ENCODE measurements at regions not wholly inside any gene's neighbourhood (a gene's known extent, or its start where the extent isn't known, plus 50 kb on each side); places are given as distances from the start of the nearest gene placed in this dataset.

DNA sequence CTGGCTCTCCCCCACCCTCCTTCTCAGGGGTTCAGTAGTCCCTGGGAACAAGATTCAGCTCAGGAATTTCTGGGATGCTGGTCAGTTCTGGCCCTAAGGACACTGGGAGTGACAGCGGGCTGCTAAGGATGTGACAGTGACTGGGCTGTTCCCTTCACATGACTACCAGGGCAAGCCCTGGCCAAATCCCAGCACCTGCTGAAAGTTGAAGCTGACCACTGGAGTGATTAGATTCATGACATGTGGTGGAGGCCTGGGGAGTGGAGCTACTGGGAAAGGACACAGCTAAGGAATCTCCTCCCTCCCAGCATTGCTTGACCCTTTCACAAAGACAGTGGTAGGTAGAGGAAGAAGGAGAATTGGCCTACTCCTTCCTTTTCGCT lies 204.9 kb downstream of the DAD1 start:
- no peak for TF ChIP-seq CTCF (IDR thresholded peaks at IDR 0.05; ENCODE audit: low read depth, low read length)
- no peak for TF ChIP-seq EZH2phosphoT487 (IDR thresholded peaks at IDR 0.05; ENCODE audit: low read depth)

Measured in OCI-LY3 (cell line).